GM18867 (cell line): ENCODE measurements at regions not wholly inside any gene's neighbourhood (a gene's known extent, or its start where the extent isn't known, plus 50 kb on each side); places are given as distances from the start of the nearest gene placed in this dataset.
"Not testable (repeated sequence)": the region's sequence is repeated elsewhere in the genome, so short reads cannot be mapped to it uniquely, and the experiment has no call there.

ENCODE experiments used
- ATAC-seq: cut with Tn5 transposase; IDR thresholded peaks from one replicate; pipeline ENCODE4 v1.9.1; 2021; ENCODE audit warnings: mild to moderate bottlenecking, moderate library complexity; ENCODE audit not compliant: unreplicated experiment

DNA sequence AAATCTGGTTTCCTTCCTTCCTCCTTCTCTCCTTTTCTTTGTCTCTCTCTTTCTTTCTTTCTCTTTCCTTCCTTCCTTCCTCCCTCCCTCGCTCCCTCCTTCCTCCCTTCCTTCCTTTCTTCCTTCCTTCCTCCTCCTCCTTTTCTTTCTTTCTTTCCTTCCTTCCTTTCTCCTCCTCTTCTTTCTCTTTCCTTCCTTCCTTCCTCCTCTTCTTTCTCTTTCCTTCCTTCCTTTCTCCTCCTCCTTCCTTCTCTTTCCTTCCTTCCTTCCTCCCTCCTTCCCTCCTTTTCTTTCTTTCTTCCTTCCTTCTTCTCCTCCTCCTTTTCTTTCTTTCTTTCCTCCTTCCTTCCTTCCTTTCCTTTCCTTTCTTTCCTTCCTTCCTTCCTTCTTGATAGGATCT is 61.2 kb downstream of the VIP start:
- no peak for ATAC-seq

DNA sequence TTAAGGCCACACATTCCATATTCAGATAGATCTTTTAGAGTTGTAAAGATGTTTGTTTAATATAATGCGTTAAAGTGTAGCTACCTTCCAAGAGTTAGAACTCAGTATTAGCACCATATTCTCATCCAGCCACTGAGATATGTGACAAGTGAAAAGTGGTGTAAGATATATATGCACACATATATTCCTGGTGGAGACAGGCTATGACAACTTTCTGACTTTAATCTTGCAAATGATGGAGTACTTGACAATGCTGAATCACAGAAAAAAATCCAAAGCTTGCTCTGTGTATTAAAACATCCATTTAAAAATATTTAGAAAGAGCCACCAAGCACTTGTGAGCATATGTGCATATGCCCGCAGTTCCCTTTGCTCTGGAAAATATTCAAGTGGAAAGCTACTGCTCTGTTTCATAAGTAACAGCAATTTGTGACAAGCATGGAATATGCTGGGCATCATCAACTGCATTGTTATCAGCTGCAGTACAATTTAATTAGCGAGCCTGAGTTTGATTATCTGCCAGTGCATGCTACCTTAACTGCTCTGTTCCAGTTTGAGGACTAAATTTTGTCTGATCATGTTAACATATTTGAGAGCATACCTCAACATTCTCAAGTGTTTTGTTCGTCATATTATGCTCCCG is 64.8 kb downstream of the VIP start:
- no peak for ATAC-seq

DNA sequence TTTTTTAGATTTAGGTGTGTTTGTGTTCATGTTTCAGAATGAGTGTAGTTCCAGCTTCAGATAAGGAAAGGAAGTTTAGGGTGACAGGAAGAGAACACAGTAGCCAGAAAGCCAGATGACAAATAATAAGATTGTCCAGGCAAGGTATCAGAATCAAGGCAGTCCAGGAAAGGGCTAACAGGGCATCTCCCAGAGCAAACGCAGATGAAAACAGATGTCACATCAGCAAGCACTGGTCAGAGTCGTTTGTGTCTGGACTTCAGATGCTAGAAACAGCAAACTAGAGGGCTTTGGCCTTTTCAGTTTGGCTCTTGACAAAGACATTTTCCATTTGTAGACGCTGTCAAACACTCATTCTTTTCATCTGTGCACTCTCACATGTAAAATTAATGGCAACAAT is 65.5 kb downstream of the VIP start:
- no peak for ATAC-seq

DNA sequence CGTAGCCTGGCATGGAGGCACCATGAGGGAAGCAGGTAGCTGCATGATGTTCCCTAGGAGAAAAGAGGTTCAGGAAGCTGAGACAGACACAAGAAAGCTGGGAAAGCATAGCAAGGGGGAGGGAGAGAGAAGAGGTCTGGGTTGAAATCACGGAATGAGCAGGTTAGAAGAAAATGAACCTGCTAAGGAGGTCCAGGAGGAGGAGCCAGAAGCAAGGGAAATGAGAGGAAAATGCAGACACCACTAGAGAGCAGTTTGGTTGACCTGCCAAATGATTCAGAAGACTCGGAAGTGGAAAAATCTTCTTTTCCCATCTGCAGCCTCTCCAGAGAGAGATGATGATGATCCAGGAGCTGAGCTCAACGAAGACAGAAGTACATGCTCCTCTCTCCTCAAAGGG is 70.9 kb downstream of the VIP start:
- no peak for ATAC-seq

DNA sequence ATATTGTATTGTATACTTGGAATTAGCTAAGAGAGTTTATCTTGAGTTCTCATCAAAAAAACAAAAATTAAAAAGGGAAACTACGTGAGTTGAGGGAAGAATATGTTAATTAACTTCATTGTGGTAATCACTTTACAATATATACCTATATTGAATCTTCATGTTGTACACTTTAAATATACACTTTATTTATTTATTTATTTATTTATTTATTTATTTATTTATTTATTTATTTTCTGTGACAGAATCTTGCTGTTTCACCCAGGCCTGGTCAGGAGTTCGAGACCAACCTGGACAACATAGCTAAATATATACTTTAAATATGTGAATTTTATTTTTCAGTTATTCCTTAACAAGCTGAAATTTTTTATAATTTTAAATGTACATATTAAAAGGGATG is 74.1 kb downstream of the VIP start:
- ATAC-seq, result no peak

DNA sequence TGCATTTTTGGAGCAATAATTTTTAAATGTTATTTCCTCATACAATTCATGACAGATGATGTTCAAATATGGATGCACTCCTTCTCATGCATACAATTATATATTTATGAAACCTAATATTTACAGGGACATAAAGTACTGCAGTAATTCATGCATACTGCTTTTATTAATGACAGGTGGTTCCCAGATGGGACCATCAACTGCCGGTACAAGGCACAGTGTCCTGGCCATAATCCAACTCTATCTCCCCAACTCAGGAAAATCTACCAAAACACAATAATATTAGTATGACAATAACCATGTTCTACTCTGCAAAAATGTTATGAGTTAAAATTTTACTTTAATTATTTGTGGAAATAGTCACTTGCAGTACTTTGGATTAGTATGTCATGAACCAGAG is 77.8 kb downstream of the VIP start:
- no peak for ATAC-seq

DNA sequence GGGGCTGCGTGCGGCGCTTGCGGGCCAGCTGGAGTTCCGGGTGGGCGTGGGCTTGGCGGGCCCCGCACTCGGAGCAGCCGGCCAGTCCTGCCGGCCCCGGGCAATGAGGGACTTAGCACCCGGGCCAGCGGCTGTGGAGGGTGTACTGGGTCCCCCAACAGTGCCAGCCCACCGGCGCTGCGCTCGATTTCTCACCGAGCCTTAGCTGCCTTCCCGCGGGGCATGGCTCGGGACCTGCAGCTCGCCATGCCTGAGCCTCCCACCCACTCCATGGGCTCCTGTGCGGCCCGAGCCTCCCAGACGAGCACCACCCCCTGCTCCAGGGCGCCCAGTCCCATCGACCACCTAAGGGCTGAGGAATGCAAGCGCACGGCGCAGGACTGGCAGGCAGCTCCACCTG is 83.8 kb downstream of the VIP start:
- ATAC-seq, result not testable (repeated sequence)

DNA sequence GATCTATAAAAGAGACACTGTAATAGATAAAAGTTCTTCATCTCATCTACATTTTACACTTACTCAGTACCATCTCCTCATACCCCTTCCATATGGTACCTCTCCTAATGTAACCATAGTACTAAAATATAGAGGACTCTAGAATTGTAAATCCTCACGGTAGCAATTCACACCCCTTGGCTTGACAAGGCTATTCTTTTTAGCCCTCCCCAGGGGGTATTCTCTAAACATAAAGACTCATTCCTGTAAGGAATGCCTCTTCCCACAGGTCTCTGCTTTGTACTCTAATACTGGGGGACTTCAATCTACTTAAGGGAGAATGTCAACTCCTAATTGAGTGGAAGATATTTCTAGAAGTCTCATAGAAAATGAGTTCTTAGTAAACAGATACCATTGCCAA is 85.9 kb downstream of the VIP start:
- ATAC-seq, result no peak

DNA sequence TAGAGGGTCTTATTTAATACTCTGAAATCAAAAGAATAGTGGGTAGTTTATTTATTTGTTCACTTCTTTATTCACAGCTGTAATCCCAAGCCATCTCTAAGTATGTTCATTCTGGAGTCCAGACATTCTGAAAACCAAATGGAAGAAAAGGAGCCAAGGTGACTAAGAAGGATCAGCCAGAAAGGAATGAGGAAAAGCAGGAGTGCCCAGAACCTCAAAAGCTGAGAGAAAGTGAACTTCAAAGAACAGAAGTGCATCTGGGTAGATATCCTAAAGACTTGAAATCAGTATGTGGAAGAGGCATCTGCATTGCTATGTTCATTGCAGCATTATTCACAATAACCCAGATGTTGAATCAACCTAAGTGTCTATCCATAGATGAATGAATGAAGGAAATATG is 94.8 kb downstream of the VIP start:
- no peak for ATAC-seq

DNA sequence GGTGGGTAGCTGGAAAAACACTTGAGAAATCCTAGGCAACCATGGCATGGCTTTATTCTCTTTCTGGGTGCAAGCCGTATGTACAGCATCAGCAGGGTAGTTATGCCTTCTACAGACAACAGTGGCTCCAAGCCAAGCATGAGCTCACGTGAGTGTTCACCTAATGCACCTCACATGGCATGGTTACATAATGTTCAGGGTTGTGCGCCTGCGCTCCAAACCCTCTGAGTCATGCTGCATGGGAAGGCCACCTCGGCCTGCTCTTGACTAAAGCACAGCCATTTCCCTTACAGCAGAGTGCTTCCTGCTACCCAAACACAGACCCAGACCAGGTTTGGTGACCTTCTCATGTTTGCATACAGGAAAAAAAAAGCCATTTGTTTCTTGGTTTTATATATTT is 96.2 kb downstream of the VIP start:
- no peak for ATAC-seq

DNA sequence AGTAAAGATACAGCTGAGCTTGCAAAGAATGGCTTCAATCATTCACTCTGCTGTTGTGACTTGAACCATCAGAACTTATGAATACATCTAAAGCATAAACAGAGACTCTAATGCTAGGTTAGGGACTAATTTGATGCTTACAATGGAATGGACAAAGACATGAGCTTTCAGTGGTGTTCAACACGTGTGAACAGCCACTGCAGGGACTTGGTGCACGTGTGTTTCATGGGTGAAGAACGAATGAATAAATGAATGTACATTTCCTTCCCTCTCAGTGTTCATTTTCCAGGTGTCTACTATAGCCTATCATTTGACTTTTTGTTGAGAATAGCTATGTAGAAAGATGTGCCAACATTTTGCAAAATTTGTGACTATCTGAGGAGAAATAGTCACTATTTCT is 98.3 kb downstream of the VIP start:
- ATAC-seq, result no peak

DNA sequence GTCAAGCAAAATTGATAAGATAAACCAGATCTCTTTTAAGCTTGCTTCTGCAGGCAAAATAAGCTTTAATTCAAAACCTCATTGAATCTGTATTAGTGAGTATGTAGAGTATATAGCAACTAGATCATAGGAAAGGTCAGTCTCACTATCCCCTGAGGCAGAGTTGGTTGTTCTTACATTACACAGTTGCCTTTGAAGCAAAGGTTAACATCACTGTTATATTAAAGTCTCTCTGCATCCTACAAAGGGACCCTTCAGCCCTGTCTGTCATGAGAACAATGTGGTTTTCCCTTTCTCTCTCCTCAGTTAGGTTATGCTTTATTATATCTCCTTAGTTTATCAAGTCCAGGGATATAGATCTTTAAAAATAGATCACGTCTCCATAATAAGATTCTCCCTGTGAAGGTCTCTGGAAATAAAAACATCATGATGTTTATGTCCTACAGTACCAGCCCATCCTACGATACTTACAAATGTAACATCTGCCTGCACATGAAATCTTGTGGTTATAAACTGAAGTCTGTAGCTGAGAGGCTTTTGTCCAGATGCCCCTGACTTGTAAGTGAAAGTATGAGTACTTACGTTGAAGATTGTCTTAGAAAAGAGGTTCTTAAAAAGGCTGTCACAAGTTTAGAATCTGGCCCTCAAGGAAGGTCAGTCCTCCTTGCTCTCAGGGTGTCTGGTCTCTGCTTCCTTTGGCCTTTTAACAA is 103.6 kb downstream of the VIP start:
- ATAC-seq, result no peak

DNA sequence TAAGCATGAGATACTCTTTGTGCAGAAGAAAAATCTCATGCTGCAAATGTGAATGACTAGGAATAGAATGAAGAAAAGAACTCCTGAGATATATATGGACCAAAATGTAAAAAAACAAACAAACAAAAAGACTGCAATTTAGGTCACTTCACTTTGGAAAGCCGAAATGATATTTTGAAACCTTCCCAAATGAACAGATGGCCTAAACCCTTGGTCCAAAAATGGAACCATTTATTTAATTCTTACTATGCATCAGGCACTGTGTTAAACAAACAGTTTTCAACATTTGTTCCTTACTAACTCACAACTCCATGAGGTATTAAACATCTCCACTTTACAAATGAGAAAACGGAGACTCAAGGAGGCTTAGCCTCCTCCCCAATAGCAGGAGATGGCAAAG is 107.5 kb downstream of the VIP start:
- no peak for ATAC-seq

DNA sequence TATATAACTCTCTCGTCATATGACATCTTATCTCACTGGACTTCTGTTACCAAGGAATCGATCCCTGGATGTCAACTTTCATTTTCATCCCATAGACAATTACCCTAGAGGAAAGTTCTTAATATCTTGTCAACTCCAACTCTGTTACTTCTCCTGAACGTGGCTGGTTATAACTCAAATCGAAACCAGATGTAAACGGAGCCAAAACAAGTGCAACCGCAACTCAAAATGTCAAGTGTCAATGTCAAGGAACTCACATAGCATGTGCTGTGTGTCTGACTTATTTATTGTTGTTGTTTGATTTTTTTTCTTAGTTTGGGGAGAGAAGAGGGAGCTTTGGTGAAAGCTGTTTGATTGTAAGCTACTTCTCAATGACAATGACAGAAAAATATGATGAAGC is 108.6 kb downstream of the VIP start:
- ATAC-seq, result peak; percentile 68

DNA sequence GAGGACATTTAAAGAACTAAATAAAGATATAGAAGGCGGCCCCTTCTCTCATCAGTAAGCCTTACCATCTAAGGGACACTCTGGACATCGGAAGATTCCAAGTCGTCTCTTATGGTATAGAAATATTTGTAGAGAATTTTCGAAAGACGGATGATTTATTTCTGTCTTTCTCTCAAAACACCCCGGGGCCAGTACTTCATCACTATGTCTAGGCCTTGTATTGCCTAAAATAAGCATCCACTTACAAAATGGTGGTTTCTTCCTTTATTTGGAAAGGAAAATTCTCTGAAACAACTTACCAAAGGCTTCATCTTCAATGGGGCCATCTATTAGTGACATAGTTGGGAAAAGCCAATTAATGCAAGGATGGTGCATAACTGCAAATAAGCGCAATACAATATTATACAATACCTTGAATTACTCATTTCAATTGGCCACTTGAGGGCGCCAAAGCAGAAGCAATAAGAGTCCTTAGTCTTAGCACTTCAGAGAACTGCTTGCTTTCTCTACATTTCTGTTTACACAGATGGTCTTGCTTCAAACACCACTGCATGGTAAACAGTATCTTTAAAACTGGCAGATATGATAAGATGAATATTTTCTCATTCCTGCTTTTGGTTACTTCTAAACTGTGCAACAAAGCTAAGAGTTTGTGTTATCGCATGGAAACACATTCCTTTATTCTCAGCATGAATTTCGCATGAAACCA is 113.2 kb downstream of the VIP start:
- peak; percentile 92 for ATAC-seq

DNA sequence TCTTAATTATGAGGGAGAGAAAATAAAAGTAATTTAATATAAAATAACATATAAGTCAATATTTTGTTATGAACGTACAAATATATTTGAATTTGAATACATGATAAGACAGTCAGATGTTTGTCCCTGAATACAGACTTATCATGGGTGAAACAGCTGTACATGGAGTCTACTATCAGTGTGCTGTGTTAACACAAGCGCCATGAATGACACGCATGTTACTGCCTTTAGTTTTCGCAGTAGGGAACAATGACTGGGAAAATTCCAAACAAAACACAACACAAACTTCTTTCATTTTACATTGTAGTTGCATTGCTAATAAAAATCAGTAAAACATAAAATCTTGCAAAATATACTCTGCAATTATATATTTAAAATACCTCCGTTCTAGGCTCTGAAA is 108.6 kb downstream of the FBXO5 start:
- no peak for ATAC-seq

DNA sequence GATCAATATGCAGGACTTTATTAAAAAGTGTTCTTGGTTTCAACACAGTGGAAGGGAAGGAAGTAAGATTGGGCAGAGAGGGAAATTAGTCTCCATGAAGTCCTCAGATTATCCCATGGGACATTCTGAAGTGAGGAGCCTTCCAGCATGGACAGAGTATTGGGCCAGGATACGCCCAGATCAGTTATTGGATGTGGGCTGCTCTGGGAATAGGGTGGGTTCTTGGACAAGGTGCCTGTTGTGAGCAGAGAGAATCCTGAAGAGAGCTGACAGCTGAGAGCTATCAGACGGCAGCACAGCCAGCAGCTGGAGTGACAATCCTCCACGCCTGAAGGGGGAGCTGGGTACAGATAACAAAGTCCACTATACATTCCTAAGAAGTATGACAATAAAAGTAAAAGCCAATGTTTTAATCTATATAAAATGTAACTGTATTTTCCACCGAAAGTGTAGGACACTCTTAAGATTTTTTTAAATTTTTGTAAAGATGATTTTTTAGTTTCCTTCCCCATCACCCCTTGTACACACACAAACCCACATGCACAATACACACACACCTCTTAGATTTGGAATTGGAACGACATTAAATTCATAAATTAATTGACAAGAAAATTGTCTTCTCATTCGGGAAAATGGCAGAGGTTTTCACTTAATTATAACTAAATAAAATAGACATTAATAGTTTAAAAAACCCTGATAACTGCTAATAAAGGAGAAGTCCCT is 107.8 kb downstream of the FBXO5 start:
- no peak for ATAC-seq

DNA sequence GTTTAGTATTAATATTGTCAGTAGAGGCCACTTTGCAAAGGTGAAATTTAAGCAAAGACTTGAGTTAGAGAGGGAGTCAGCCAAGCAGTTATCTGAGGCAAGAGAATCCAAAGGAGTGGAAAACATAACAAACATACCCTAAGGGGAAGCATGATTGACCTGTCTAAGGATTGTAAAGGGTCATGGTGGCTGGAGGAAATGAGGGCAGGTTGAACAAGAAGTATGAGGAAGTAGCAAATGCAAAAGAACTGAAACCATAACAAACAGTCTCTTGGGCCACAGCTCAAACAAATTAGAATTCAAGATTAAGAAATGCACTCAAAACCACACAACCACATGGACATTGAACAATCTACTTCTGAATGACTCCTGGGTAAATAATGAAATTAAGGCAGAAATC is 103.2 kb downstream of the FBXO5 start:
- ATAC-seq, result no peak

DNA sequence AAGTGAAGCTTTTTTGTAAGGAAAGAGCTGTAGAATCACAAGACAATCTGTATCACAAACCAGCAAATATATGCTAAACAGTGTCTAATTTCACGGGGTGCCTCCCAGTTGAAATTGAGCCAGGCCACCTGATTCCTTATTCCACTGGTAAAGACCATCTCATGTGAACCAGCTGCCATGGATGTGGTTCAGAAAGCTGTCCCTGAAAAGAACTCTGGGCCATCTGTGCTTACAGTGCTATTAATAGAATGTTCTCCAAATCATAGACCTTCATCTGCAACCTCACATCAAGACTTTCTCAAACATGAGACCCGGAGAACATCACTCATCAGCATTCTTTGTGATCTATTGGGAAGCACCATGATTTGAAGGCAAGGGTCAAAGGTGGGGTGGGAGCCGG is 89.7 kb downstream of the FBXO5 start:
- ATAC-seq, result no peak

DNA sequence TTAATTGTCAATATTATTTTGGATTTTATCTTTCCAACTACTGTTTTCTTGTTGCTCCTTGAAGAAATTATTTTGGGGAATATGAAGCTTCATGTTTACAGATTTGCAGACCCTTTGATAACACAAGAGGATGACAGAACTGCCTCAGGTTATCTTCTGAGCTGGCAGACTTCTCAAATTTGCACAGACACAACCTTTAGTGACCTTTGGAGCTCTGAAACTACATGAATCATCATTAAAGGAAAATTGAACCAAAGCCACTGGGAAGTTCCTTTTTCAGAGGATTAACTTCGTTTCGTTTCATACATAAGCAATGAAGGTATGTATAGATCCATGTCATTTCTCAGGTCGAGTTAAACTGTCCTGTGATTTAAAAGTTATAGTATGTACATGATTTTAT is 85.9 kb downstream of the FBXO5 start:
- ATAC-seq, result no peak

DNA sequence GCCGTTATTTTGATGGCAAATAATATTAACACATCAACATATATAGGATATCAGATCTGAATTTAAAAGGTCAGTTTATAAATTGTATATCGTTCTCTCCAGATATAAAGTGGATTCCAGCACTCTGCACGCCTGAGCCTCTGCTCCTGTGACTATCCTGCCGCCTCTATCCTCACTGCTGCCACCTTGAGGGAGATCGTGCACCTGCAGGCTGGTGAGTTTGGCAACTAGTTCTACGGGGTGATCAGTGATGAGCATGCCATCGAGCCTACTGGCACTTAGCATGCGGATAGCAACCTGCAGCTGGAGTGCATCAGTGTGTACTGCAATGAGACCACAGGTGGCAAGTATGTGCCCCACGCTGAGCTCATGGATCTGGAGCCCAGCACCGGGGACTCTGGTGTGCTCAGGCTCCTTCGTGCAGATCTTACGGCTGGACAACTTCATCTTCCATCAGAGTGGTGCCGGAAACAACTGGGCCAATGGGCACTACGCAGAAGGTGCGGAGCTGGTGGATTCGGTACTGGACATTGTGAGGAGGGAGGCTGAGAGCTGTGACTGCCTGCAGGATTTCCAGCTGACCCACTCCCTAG is 84.9 kb downstream of the FBXO5 start:
- peak; percentile 100 for ATAC-seq
